ENCODE measurements at regions not wholly inside any gene's neighbourhood (a gene's known extent, or its start where the extent isn't known, plus 50 kb on each side); places are given as distances from the start of the nearest gene placed in this dataset.

GRCh38 chr21:31560479-31560878, 99.0 kb upstream of the SOD1 start:
- TF ChIP-seq CTCF (conservative IDR thresholded peaks at IDR 0.05; ENCODE audit: low read length) = no peak
- no peak for TF ChIP-seq EZH2phosphoT487 (IDR thresholded peaks at IDR 0.05; ENCODE audit: borderline replicate concordance, low read depth, low read length)
